Trophoblast cell (in vitro differentiated cells and primary cell): ENCODE measurements at regions not wholly inside any gene's neighbourhood (a gene's known extent, or its start where the extent isn't known, plus 50 kb on each side); places are given as distances from the start of the nearest gene placed in this dataset.
A peak's percentile ranks its signal among the peaks of the same experiment; 100 is the strongest.

Experiments
- DNase-seq, 2 donors: peaks; one replicate each; pipeline ENCODE4 v3.0.0-alpha.2; 2016
- H2AFZ ChIP-seq: 2 replicates; pipeline ENCODE4 v1.6.1; 2013; ENCODE audit warnings: low read length, moderate library complexity, mild to moderate bottlenecking; ENCODE audit not compliant: insufficient read depth, poor library complexity
- H2AK5ac ChIP-seq: 2 replicates; pipeline ENCODE4 v1.6.1; 2013; ENCODE audit warnings: mild to moderate bottlenecking, low read length
- H2BK120ac ChIP-seq: 2 replicates; pipeline ENCODE4 v1.6.1; 2013; ENCODE audit warnings: low read length, mild to moderate bottlenecking, moderate library complexity; ENCODE audit not compliant: insufficient read depth, poor library complexity
- H2BK12ac ChIP-seq: 2 replicates; pipeline ENCODE4 v1.6.1; 2013; ENCODE audit warnings: mild to moderate bottlenecking, low read length, moderate library complexity
- H2BK5ac ChIP-seq: 2 replicates; pipeline ENCODE4 v1.6.1; 2013; ENCODE audit warnings: low read length, low read depth, moderate library complexity, mild to moderate bottlenecking; ENCODE audit not compliant: poor library complexity
- H3K14ac ChIP-seq: 2 replicates; pipeline ENCODE4 v1.6.1; 2013; ENCODE audit warnings: mild to moderate bottlenecking, low read length
- H3K18ac ChIP-seq: 2 replicates; pipeline ENCODE4 v1.6.1; 2013; ENCODE audit warnings: mild to moderate bottlenecking, low read length
- H3K23ac ChIP-seq: 2 replicates; pipeline ENCODE4 v1.6.1; 2013; ENCODE audit warnings: low read length
- H3K27ac ChIP-seq: 2 replicates; pipeline ENCODE4 v1.5.1; 2013; ENCODE audit warnings: low read depth, mild to moderate bottlenecking, inconsistent platforms, low read length, moderate library complexity
- H3K27me3 ChIP-seq: 2 replicates; pipeline ENCODE4 v1.6.1; 2013; ENCODE audit warnings: inconsistent platforms, mild to moderate bottlenecking, low read length, moderate library complexity; ENCODE audit not compliant: insufficient read depth
- H3K36me3 ChIP-seq, 2 experiments: 1 replicate in 1 of 2; 2 replicates in 1 of 2; pipeline ENCODE4 v1.6.1; 2013; ENCODE audit warnings: low read length in 2 of 2, mild to moderate bottlenecking in 2 of 2, moderate library complexity in 1 of 2; ENCODE audit not compliant: insufficient read depth in 2 of 2, control insufficient read depth in 1 of 2
- H3K4ac ChIP-seq: 2 replicates; pipeline ENCODE4 v1.6.1; 2013; ENCODE audit warnings: low read depth, mild to moderate bottlenecking, low read length, moderate library complexity
- H3K4me1 ChIP-seq, 2 experiments: 1 replicate in 1 of 2; 2 replicates in 1 of 2; pipeline ENCODE4 v1.6.1; 2013; ENCODE audit warnings: low read length in 2 of 2, mild to moderate bottlenecking in 2 of 2, moderate library complexity in 1 of 2; ENCODE audit not compliant: insufficient read depth in 2 of 2, control insufficient read depth in 1 of 2
- H3K4me2 ChIP-seq: 2 replicates; pipeline ENCODE4 v1.6.1; 2013; ENCODE audit warnings: inconsistent platforms, mild to moderate bottlenecking, low read length, moderate library complexity
- H3K4me3 ChIP-seq: 2 replicates; pipeline ENCODE4 v1.5.1; 2013; ENCODE audit warnings: mild to moderate bottlenecking, low read depth, low read length, inconsistent platforms
- H3K79me1 ChIP-seq: one replicate; pipeline ENCODE4 v1.6.1; 2013; ENCODE audit warnings: low read length
- H3K79me2 ChIP-seq: 2 replicates; pipeline ENCODE4 v1.6.1; 2013; ENCODE audit warnings: low read length, mild to moderate bottlenecking; ENCODE audit not compliant: control insufficient read depth, insufficient read depth, poor library complexity
- H3K9ac ChIP-seq: 2 replicates; pipeline ENCODE4 v1.6.1; 2013; ENCODE audit warnings: mild to moderate bottlenecking, low read length
- H3K9me3 ChIP-seq: 2 replicates; pipeline ENCODE4 v1.6.1; 2013; ENCODE audit warnings: low read depth, mild to moderate bottlenecking, control low read depth, inconsistent platforms, low read length; ENCODE audit not compliant: insufficient read depth
- H4K12ac ChIP-seq: 2 replicates; pipeline ENCODE4 v1.6.1; 2013; ENCODE audit warnings: low read depth, mild to moderate bottlenecking, low read length, moderate library complexity
- H4K8ac ChIP-seq: 2 replicates; pipeline ENCODE4 v1.6.1; 2013; ENCODE audit warnings: low read depth, mild to moderate bottlenecking, low read length, moderate library complexity
- H4K91ac ChIP-seq: one replicate; pipeline ENCODE4 v1.6.1; 2013; ENCODE audit warnings: low read depth, mild to moderate bottlenecking, low read length, moderate library complexity
- WGBS: extraction: QIAGEN DNeasy Blood & Tissue Kit; methylation state at CpG from one replicate; pipeline ENCODE4 v1.1.7; 2013; ENCODE audit warnings: missing lambda C conversion rate; ENCODE audit not compliant: insufficient read length, insufficient coverage; ENCODE audit errors: extremely low coverage; 5-methylcytosine and 5-hydroxymethylcytosine counted together

DNA sequence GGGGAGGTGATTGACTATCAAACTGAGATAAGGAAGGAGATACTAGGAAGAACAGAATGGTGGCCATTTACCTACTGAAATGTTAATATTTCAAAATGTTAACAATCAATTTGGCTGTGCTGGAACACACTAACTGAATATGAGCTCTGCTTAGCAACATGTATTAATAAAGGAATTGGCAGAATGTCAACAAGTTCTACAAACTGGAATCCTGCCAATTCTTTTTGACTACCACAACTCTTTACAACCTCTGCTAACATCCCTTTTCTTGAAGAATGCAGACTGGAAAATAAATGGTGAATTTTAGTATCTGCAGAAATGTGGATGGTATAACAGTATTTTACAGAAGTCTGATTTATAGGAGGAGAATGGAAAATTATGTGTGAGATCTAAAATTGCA is 446.4 kb downstream of the ISL1 start:
- Histone ChIP-seq H3K9me3 (no peaks in the 10 kb centered on the region), H3K27me3 (no peaks in the 10 kb centered on the region), H3K14ac (no peak overlapping the region), H3K79me1 (no peaks in the 10 kb centered on the region), H3K4ac (no peak overlapping the region), H4K8ac (no peak overlapping the region), H3K4me2 (no peak overlapping the region), H3K23ac (no peak overlapping the region), H2BK120ac (no peak overlapping the region), H2BK5ac (no peak overlapping the region), H2AK5ac (no peak overlapping the region), H4K12ac (no peak overlapping the region), H3K27ac (no peak overlapping the region), H3K36me3 (no peaks in the 10 kb centered on the region), H3K4me3 (no peak overlapping the region), H2BK12ac (no peak overlapping the region), H3K18ac (no peak overlapping the region), H3K9ac (no peak overlapping the region), H3K4me1 (no peaks in the 10 kb centered on the region), H2AFZ (no peak overlapping the region), H4K91ac (no peak overlapping the region), H3K79me2 (no peaks in the 10 kb centered on the region)
- no peak for DNase-seq

DNA sequence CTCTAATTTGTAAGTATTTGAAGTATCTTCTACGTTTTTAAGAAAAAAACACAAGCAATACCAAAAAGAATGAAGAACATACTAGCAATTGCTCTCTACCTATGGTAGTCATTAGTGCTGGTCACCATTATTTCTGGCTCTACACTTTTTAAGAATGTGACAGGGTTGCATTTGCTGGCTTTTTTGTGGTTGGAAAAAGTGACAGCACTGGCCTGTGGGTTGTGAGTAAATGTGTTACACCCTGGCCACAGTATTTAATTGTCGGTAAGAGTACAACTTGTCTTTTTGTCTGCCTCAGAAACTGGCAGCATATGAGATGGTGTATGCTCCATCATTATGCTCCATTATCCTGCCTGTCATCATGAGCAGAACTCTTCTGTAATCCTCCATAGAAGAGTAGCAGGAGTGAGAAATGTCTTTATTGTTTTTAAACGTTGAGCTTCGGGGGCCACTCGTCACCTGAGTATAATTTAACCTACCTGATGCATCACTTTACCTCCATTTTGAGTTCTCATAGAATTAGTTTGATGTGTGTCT is 449.8 kb downstream of the ISL1 start:
- peak in 1 of 2 donors; percentile 7 for DNase-seq
- Histone ChIP-seq H2AK5ac (no peak overlapping the region), H3K36me3 (no peaks in the 10 kb centered on the region), H3K27me3 (no peaks in the 10 kb centered on the region), H2AFZ (no peak overlapping the region), H2BK12ac (no peak overlapping the region), H3K9me3 (no peaks in the 10 kb centered on the region), H3K4me1 (no peaks in the 10 kb centered on the region), H3K27ac (no peak overlapping the region), H3K79me1 (no peaks in the 10 kb centered on the region), H3K9ac (no peak overlapping the region), H3K18ac (no peak overlapping the region), H3K4ac (no peak overlapping the region), H2BK5ac (no peak overlapping the region), H4K12ac (no peak overlapping the region), H2BK120ac (no peak overlapping the region), H3K23ac (no peak overlapping the region), H4K8ac (no peak overlapping the region), H3K79me2 (no peaks in the 10 kb centered on the region), H3K4me2 (no peak overlapping the region), H4K91ac (no peak overlapping the region), H3K14ac (no peak overlapping the region), H3K4me3 (no peak overlapping the region)
- whole genome bisulfite sequencing = no CpG with 5 or more reads among the region's 5 CpGs

DNA sequence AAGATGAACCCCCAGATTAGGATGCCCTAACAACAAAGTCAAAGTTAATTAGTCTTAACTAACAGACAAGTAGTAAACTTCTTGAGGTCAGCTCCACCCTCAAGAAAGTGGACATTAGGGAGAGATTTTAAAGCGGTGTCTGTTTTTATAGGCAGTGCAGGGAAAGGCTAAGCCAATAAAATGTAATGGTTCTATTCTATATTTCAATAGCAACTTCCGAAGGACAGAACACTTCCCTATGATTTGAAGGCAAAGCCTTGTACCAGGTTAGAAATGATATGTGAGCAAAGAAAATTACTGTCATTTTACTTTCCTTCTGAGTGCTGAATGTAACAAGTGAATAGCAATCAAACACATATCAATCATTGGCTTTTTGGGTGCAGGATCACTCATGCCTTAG is 455.2 kb downstream of the ISL1 start:
- H3K27ac ChIP-seq = no peak overlapping the region
- no peak overlapping the region for H4K91ac ChIP-seq
- no peaks in the 10 kb centered on the region for H3K9me3 ChIP-seq
- no peaks in the 10 kb centered on the region for H3K79me1 ChIP-seq
- H2BK5ac ChIP-seq = no peak overlapping the region
- H2AFZ ChIP-seq = no peak overlapping the region
- H3K4me3 ChIP-seq = no peak overlapping the region
- no peak overlapping the region for H3K4me2 ChIP-seq
- H2BK120ac ChIP-seq = peak overlapping the region; percentile 75
- no peak overlapping the region for H3K9ac ChIP-seq
- H2BK12ac ChIP-seq = no peak overlapping the region
- H3K18ac ChIP-seq = no peak overlapping the region
- H3K4me1 ChIP-seq = no peaks in the 10 kb centered on the region
- H4K8ac ChIP-seq = no peak overlapping the region
- WGBS = no CpG with 5 or more reads among the region's 2 CpGs
- no peak overlapping the region for H3K4ac ChIP-seq
- H3K14ac ChIP-seq = no peak overlapping the region
- no peaks in the 10 kb centered on the region for H3K79me2 ChIP-seq
- no peak for DNase-seq
- H3K36me3 ChIP-seq = no peaks in the 10 kb centered on the region
- no peaks in the 10 kb centered on the region for H3K27me3 ChIP-seq
- no peak overlapping the region for H2AK5ac ChIP-seq
- no peak overlapping the region for H4K12ac ChIP-seq
- no peak overlapping the region for H3K23ac ChIP-seq

DNA sequence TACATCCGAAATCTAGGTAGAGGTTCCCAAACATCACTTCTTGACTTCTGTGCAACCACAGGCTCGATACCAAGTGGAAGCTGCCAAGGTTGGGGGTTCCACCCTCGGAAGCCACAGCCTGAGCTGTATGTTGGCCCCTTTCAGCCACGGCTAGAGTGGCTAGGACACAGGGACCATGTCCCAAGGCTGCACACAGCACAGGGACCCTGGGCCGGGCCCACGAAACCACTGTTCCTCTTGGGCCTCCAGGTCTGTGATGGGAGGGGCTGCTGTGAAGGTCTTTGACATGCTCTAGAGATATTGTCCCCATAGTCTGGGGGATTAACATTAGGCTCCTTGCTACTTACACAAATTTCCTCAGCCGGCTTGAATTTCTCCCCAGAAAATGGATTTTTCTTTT is 460.6 kb downstream of the ISL1 start:
- WGBS = no CpG with 5 or more reads among the region's 7 CpGs
- H4K8ac ChIP-seq = no peak overlapping the region

More for the DNA sequence above, 460.6 kb downstream of the ISL1 start:
- Histone ChIP-seq H3K14ac (no peak overlapping the region), H2BK5ac (no peak overlapping the region), H2AFZ (no peak overlapping the region), H3K9me3 (peaks cover 2% of the 10 kb centered on the region), H3K79me2 (no peaks in the 10 kb centered on the region), H3K9ac (no peak overlapping the region), H3K18ac (no peak overlapping the region), H3K4ac (no peak overlapping the region), H4K12ac (no peak overlapping the region), H3K23ac (no peak overlapping the region), H3K4me2 (no peak overlapping the region), H3K79me1 (peaks cover 2% of the 10 kb centered on the region), H4K91ac (no peak overlapping the region), H3K4me1 (no peaks in the 10 kb centered on the region), H3K36me3 (no peaks in the 10 kb centered on the region), H3K27ac (no peak overlapping the region), H2BK120ac (no peak overlapping the region), H3K27me3 (no peaks in the 10 kb centered on the region), H2AK5ac (no peak overlapping the region), H3K4me3 (no peak overlapping the region), H2BK12ac (no peak overlapping the region)
- DNase-seq = no peak
